Right lobe of liver (tissue), 4 donors: ENCODE measurements at regions not wholly inside any gene's neighbourhood (a gene's known extent, or its start where the extent isn't known, plus 50 kb on each side); places are given as distances from the start of the nearest gene placed in this dataset.

Experiments used
- CTCF ChIP-seq, 4 donors: fragments of 200-600 bp in 3 of 4; fragments of 450-650 bp in 1 of 4; IDR thresholded peaks; one replicate each; pipeline versions ENCODE4 v1.5.1 to v1.8.0; 2016 to 2022; ENCODE audit warnings: antibody characterized with exemption in 4 of 4, mild to moderate bottlenecking in 2 of 4
- POLR2A ChIP-seq: fragments of 450-650 bp; IDR thresholded peaks from one replicate; pipeline ENCODE4 v1.6.1; 2017; ENCODE audit warnings: antibody characterized with exemption, mild to moderate bottlenecking
- donor health status: DM: no; HTN: no; CAD: no.
- donor health status: DM: no; HTN: no; CAD: no.
- donor health status: DM: no; HTN: yes; CAD: no.

- TF ChIP-seq POLR2A (no peak), CTCF (IDR thresholded peaks at IDR 0.05) (no peak)
Observed at GRCh38 chr12:42761601-42762350, 172.2 kb upstream of the PRICKLE1 start.
